GM23248 (cell line): ENCODE measurements at regions not wholly inside any gene's neighbourhood (a gene's known extent, or its start where the extent isn't known, plus 50 kb on each side); places are given as distances from the start of the nearest gene placed in this dataset.

ENCODE experiments used
- DNase-seq: peaks from one replicate; pipeline ENCODE4 v3.0.0-alpha.2; 2015
- H2AFZ ChIP-seq: fragments of 200-600 bp; sonication (generic); 2 replicates; pipeline ENCODE4 v1.6.1; 2016; ENCODE audit warnings: antibody characterized with exemption
- H3F3A ChIP-seq: fragments of 200-600 bp; sonication (generic); 2 replicates; pipeline ENCODE4 v1.6.1; 2016; ENCODE audit warnings: mild to moderate bottlenecking, antibody characterized with exemption, mixed run types; ENCODE audit not compliant: insufficient read depth
- H3K27ac ChIP-seq: fragments of 200-600 bp; sonication (generic); 2 replicates; pipeline ENCODE4 v1.5.1; 2016; ENCODE audit warnings: mild to moderate bottlenecking
- H3K27me3 ChIP-seq: fragments of 200-600 bp; sonication (generic); replicated peaks from 2 replicates; pipeline ENCODE4 v1.6.1; 2016; ENCODE audit warnings: mild to moderate bottlenecking; ENCODE audit not compliant: insufficient read depth
- H3K36me3 ChIP-seq: fragments of 200-600 bp; sonication (generic); 2 replicates; pipeline ENCODE4 v1.6.1; 2016; ENCODE audit warnings: low read depth, mild to moderate bottlenecking
- H3K4me1 ChIP-seq: fragments of 200-600 bp; sonication (generic); 2 replicates; pipeline ENCODE4 v1.6.1; 2016; ENCODE audit warnings: mild to moderate bottlenecking; ENCODE audit not compliant: insufficient read depth
- H3K4me2 ChIP-seq: fragments of 200-600 bp; sonication (generic); one replicate; pipeline ENCODE4 v1.6.1; 2016; ENCODE audit warnings: mild to moderate bottlenecking; ENCODE audit not compliant: unreplicated experiment
- H3K4me3 ChIP-seq: fragments of 200-600 bp; sonication (generic); 2 replicates; pipeline ENCODE4 v1.5.1; 2016; ENCODE audit warnings: mild to moderate bottlenecking
- H3K79me2 ChIP-seq: fragments of 200-600 bp; sonication (generic); 2 replicates; pipeline ENCODE4 v1.6.1; 2016; ENCODE audit warnings: mild to moderate bottlenecking; ENCODE audit not compliant: insufficient read depth
- H3K9ac ChIP-seq: fragments of 200-600 bp; sonication (generic); 2 replicates; pipeline ENCODE4 v1.6.1; 2016; ENCODE audit warnings: mild to moderate bottlenecking
- H3K9me2 ChIP-seq: fragments of 200-600 bp; sonication (generic); 2 replicates; pipeline ENCODE4 v1.6.1; 2016; ENCODE audit warnings: mixed run types, mild to moderate bottlenecking, moderate library complexity; ENCODE audit not compliant: insufficient read depth
- H3K9me3 ChIP-seq: fragments of 200-600 bp; sonication (generic); one replicate; pipeline ENCODE4 v1.6.1; 2017; ENCODE audit warnings: low read depth
- H4K20me1 ChIP-seq: fragments of 200-600 bp; sonication (generic); 2 replicates; pipeline ENCODE4 v1.6.0; 2016; ENCODE audit not compliant: insufficient read depth
- EZH2 ChIP-seq: fragments of 200-600 bp; sonication (generic); IDR thresholded peaks from 2 replicates; pipeline ENCODE4 v1.6.1; 2018; ENCODE audit warnings: antibody characterized with exemption, mild to moderate bottlenecking; ENCODE audit not compliant: insufficient read depth, poor library complexity, severe bottlenecking
- EZH2phosphoT487 ChIP-seq: fragments of 200-600 bp; sonication (generic); IDR thresholded peaks from 2 replicates; pipeline ENCODE4 v1.6.1; 2018; ENCODE audit warnings: antibody characterized with exemption, moderate library complexity, mild to moderate bottlenecking, low read depth; ENCODE audit not compliant: insufficient read depth
- WGBS, 2 experiments: methylation state at CpG; one replicate each; pipeline ENCODE4 v1.1.6; 2015 to 2017; ENCODE audit warnings: low lambda C conversion rate in 2 of 2, low coverage in 1 of 2; ENCODE audit errors: missing lambda C conversion rate in 2 of 2; 5-methylcytosine and 5-hydroxymethylcytosine counted together
- in situ Hi-C: fragments of 300-500 bp; cut with MboI; formaldehyde crosslinking; loops from 2 replicates; pipeline ENCODE4 v1.15.0; 2020

- H3K4me3 ChIP-seq: no peak overlapping the region
- H3K36me3 ChIP-seq: no peaks in the 10 kb centered on the region
- TF ChIP-seq EZH2phosphoT487 (no peak), EZH2 (no peak)
- in situ Hi-C loops: no loop called here
- H4K20me1 ChIP-seq: no peaks in the 10 kb centered on the region
- 37 to 38% methylated on average over 1 of the region's 1 CpG for WGBS, 2 experiments
- no peaks in the 10 kb centered on the region for H3K9me3 ChIP-seq
- H3K27ac ChIP-seq: no peak overlapping the region
- no peak for DNase-seq
- no peak overlapping the region for H2AFZ ChIP-seq
- H3K79me2 ChIP-seq: no peaks in the 10 kb centered on the region
- no peaks in the 10 kb centered on the region for H3K9me2 ChIP-seq
- H3K4me2 ChIP-seq: no peak overlapping the region
- no peaks in the 10 kb centered on the region for H3K4me1 ChIP-seq
- no peak overlapping the region for H3K9ac ChIP-seq
- no peaks in the 10 kb centered on the region for H3F3A ChIP-seq
- no peaks in the 10 kb centered on the region; the same call in 1 of the 2 replicates for H3K27me3 ChIP-seq
These were observed 59.6 kb upstream of the INSM2 start for GRCh38 chr14:35474323-35474722.

- Histone ChIP-seq H4K20me1 (no peaks in the 10 kb centered on the region), H3K27ac (no peak overlapping the region), H3K4me2 (no peak overlapping the region), H2AFZ (no peak overlapping the region), H3K9ac (no peak overlapping the region), H3K36me3 (no peaks in the 10 kb centered on the region), H3K4me3 (no peak overlapping the region), H3F3A (no peaks in the 10 kb centered on the region), H3K27me3 (no peaks in the 10 kb centered on the region), H3K79me2 (no peaks in the 10 kb centered on the region), H3K4me1 (no peaks in the 10 kb centered on the region), H3K9me2 (no peaks in the 10 kb centered on the region), H3K9me3 (no peaks in the 10 kb centered on the region)
- peak; percentile 12 for DNase-seq
- TF ChIP-seq EZH2phosphoT487: no peak
- no peak for TF ChIP-seq EZH2
- WGBS, 2 experiments: 82 to 85% methylated on average over 7 of the region's 7 CpGs
- in situ Hi-C loops: no loop called here
These were observed 53.7 kb upstream of the INSM2 start for GRCh38 chr14:35480119-35480769.

GRCh38 chr14:35482994-35483515, 50.9 kb upstream of the INSM2 start:
- 28 to 47% methylated on average over 1 of the region's 1 CpG for WGBS, 2 experiments
- H2AFZ ChIP-seq: no peak overlapping the region
- H3F3A ChIP-seq: no peaks in the 10 kb centered on the region
- H3K27me3 ChIP-seq: no peaks in the 10 kb centered on the region
- no peak overlapping the region for H3K27ac ChIP-seq
- H3K4me1 ChIP-seq: no peaks in the 10 kb centered on the region
- H3K9ac ChIP-seq: no peak overlapping the region
- in situ Hi-C loops: no loop called here
- DNase-seq: no peak
- no peaks in the 10 kb centered on the region for H3K36me3 ChIP-seq
- H3K9me2 ChIP-seq: no peaks in the 10 kb centered on the region
- H4K20me1 ChIP-seq: no peaks in the 10 kb centered on the region
- H3K4me3 ChIP-seq: no peak overlapping the region
- no peaks in the 10 kb centered on the region for H3K9me3 ChIP-seq
- no peak for TF ChIP-seq EZH2phosphoT487
- TF ChIP-seq EZH2: no peak
- no peak overlapping the region for H3K4me2 ChIP-seq
- no peaks in the 10 kb centered on the region for H3K79me2 ChIP-seq
